ENCODE measurements at regions not wholly inside any gene's neighbourhood (a gene's known extent, or its start where the extent isn't known, plus 50 kb on each side); places are given as distances from the start of the nearest gene placed in this dataset.

DNA sequence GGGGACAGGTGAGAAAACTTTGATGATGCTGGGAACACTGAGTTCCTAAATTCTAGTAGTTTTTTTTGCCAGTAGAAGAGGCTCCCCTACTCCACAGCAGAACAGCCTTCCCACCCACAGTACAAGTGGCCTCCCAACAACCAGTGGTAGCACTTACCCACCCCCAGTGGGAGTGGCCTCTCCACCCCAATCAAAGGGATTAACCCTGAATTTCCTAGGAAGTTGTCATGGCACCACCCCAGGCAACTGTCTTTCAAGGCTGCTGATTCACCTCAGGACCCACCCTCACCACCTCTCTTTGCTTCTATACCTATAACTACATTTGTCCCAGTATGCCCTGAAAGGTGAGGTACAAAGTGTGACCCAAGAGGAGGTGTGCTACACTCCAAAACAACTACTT is 81.4 kb upstream of the PRDX6 start:
- H2BK15ac ChIP-seq (ENCODE audit: low read length): no peak overlapping the region
- no peaks in the 10 kb centered on the region for H3K27me3 ChIP-seq (replicated peaks in 1 of 4; ENCODE audit: control insufficient read depth in 3 of 4, extremely low read depth in 1 of 4, insufficient read depth in 3 of 4, low read length in 3 of 4)
- H3K4me1 ChIP-seq (replicated peaks in 1 of 4; ENCODE audit: control insufficient read depth in 3 of 4, insufficient read depth in 4 of 4, low read length in 3 of 4): peaks cover 0 to 12% (median 6%) of the 10 kb centered on the region in 4 experiments; a peak in 4 of 7 replicates
- H4K91ac ChIP-seq (replicated peaks; ENCODE audit: insufficient read length, low read length): no peak overlapping the region
- no peak overlapping the region for H2AFZ ChIP-seq (ENCODE audit: low read length)
- CTCF ChIA-PET (ENCODE audit: partially characterized antibody): no interaction called here
- H3K27ac ChIP-seq (ENCODE audit: low read depth, low read length): no peak overlapping the region
- no peak overlapping the region for H3K14ac ChIP-seq (ENCODE audit: insufficient read length)
- no peak overlapping the region for H3K9ac ChIP-seq (replicated peaks in 1 of 4; ENCODE audit: extremely low read depth in 1 of 4, low read depth in 3 of 4, low read length in 3 of 4)
- no peak overlapping the region for H3K56ac ChIP-seq (replicated peaks; ENCODE audit: insufficient read length, low read depth, low read length)
- no peak overlapping the region for H2BK12ac ChIP-seq (ENCODE audit: low read depth, low read length)
- H3K9me3 ChIP-seq (ENCODE audit: insufficient read depth in 2 of 2, low read depth in 1 of 2, low read length in 1 of 2): no peaks in the 10 kb centered on the region
- H2BK20ac ChIP-seq (ENCODE audit: low read length): no peak overlapping the region
- H3K79me1 ChIP-seq (ENCODE audit: low read depth, low read length): no peaks in the 10 kb centered on the region
- H3K4me2 ChIP-seq (ENCODE audit: insufficient read depth in 1 of 2, low read depth in 2 of 2, low read length in 2 of 2): no peak overlapping the region
- H3K36me3 ChIP-seq (ENCODE audit: control insufficient read depth in 2 of 4, insufficient read depth in 4 of 4, low read length in 3 of 4): no peaks in the 10 kb centered on the region
- H4K5ac ChIP-seq (ENCODE audit: insufficient read length, low read depth, low read length): no peak overlapping the region
- H4K8ac ChIP-seq (ENCODE audit: extremely low read depth, insufficient read depth, low read length): no peak overlapping the region
- H3K4ac ChIP-seq (replicated peaks; ENCODE audit: insufficient read length, low read depth, low read length): no peak overlapping the region
- DNase-seq (ENCODE audit: low read depth in 1 of 2, low spot score in 2 of 2) (no peak), FAIRE-seq (no peak)
- H3K79me2 ChIP-seq (ENCODE audit: control insufficient read depth in 1 of 2, insufficient read depth in 2 of 2, low read length in 2 of 2): no peaks in the 10 kb centered on the region
- H3K18ac ChIP-seq (ENCODE audit: extremely low read depth, low read length): no peak overlapping the region
- no peak overlapping the region for H3K23ac ChIP-seq (ENCODE audit: insufficient read length)
- H3K23me2 ChIP-seq (ENCODE audit: low read depth, low read length): no peaks in the 10 kb centered on the region; the same call in 1 of the 2 replicates
- no peak overlapping the region for H2BK5ac ChIP-seq (ENCODE audit: low read depth, low read length)
- no peak overlapping the region for H3K4me3 ChIP-seq (ENCODE audit: extremely low read depth in 1 of 4, insufficient read depth in 2 of 4, low read depth in 3 of 4, low read length in 4 of 4)
- H2AK5ac ChIP-seq (ENCODE audit: low read depth, low read length): no peak overlapping the region
- H4K20me1 ChIP-seq (replicated peaks in 1 of 2; ENCODE audit: control insufficient read depth in 1 of 2, insufficient read depth in 2 of 2, low read length in 2 of 2): no peaks in the 10 kb centered on the region
- H2BK120ac ChIP-seq (replicated peaks; ENCODE audit: low read depth, low read length): no peak overlapping the region
- POLR2A ChIA-PET (ENCODE audit: partially characterized antibody): no interaction called here
- TF ChIP-seq SP2 (IDR thresholded peaks at IDR 0.05; ENCODE audit: low read length) (no peak), PHF8 (conservative IDR thresholded peaks at IDR 0.05; ENCODE audit: low read depth, low read length) (no peak), KDM4A (IDR thresholded peaks at IDR 0.05; ENCODE audit: low read depth, low read length, severe bottlenecking) (no peak), KDM5A (IDR thresholded peaks at IDR 0.05; ENCODE audit: low read length) (no peak), RFX5 (IDR thresholded peaks at IDR 0.05; ENCODE audit: borderline replicate concordance, low read depth, low read length) (no peak), NRF1 (IDR thresholded peaks at IDR 0.05; ENCODE audit: low read depth, low read length) (no peak)

Data from H1 (cell line).